OCI-LY7 (cell line): ENCODE measurements at regions not wholly inside any gene's neighbourhood (a gene's known extent, or its start where the extent isn't known, plus 50 kb on each side); places are given as distances from the start of the nearest gene placed in this dataset.

Experiments used
- BruUV-seq: library from RNA; stranded (reverse); fragments of 400-500 nt; replicated peaks from 2 replicates; lab custom pipeline; 2021; lab: Mats Ljungman, UMichigan
- CTCF ChIA-PET: fragments of 300-600 bp; sonication (Branson Sonifier 250); formaldehyde crosslinking; loops from one replicate; lab custom pipeline; 2022; ENCODE audit warnings: antibody characterized with exemption; ENCODE audit not compliant: unreplicated experiment; lab: Charles Lee
- POLR2A ChIA-PET: fragments of 300-600 bp; sonication (Branson Sonifier 250); formaldehyde crosslinking; loops from one replicate; lab custom pipeline; 2022; ENCODE audit warnings: antibody characterized with exemption; lab: Charles Lee
- DNase-seq: peaks from one replicate; pipeline ENCODE4 v3.0.0-alpha.2; 2015; ENCODE audit warnings: low spot score
- H2AFZ ChIP-seq: fragments of 200-600 bp; sonication (generic), shearing (Covaris generic); 2 replicates; pipeline ENCODE4 v1.6.1; 2014; ENCODE audit warnings: mild to moderate bottlenecking, antibody characterized with exemption, low read length, moderate library complexity
- H3K27ac ChIP-seq: fragments of 200-600 bp; sonication (generic); 2 replicates; pipeline ENCODE4 v1.5.1; 2014; ENCODE audit warnings: mixed run types, low read depth, mild to moderate bottlenecking, moderate library complexity, low read length, inconsistent platforms; ENCODE audit not compliant: poor library complexity, severe bottlenecking
- H3K36me3 ChIP-seq: fragments of 200-600 bp; sonication (generic); 2 replicates; pipeline ENCODE4 v1.6.1; 2014; ENCODE audit warnings: mild to moderate bottlenecking, antibody characterized with exemption, low read length, moderate library complexity, mixed read lengths; ENCODE audit not compliant: insufficient read depth
- H3K4me1 ChIP-seq: fragments of 200-600 bp; sonication (generic); 2 replicates; pipeline ENCODE4 v1.5.1; 2014; ENCODE audit warnings: mild to moderate bottlenecking, low read length; ENCODE audit not compliant: insufficient read depth, poor library complexity, severe bottlenecking
- H3K4me2 ChIP-seq: fragments of 200-600 bp; sonication (generic); 2 replicates; pipeline ENCODE4 v1.6.1; 2014; ENCODE audit warnings: mild to moderate bottlenecking, low read length
- H3K4me3 ChIP-seq: fragments of 200-600 bp; sonication (generic); 2 replicates; pipeline ENCODE4 v1.5.1; 2014; ENCODE audit warnings: mild to moderate bottlenecking, low read depth, low read length; ENCODE audit not compliant: poor library complexity, severe bottlenecking
- H3K79me2 ChIP-seq: fragments of 200-600 bp; sonication (generic); 2 replicates; pipeline ENCODE4 v1.6.1; 2016; ENCODE audit warnings: low read depth, mild to moderate bottlenecking, low read length, moderate library complexity, mixed read lengths; ENCODE audit not compliant: insufficient read depth
- H3K9me2 ChIP-seq: fragments of 200-600 bp; sonication (generic); 2 replicates; pipeline ENCODE4 v1.6.1; 2016; ENCODE audit warnings: mild to moderate bottlenecking, low read length, mixed read lengths; ENCODE audit not compliant: insufficient read depth
- H3K9me3 ChIP-seq: fragments of 200-600 bp; sonication (generic); 2 replicates; pipeline ENCODE4 v1.6.1; 2014; ENCODE audit warnings: mild to moderate bottlenecking, mixed run types, low read length, mixed read lengths
- H4K20me1 ChIP-seq: fragments of 200-600 bp; sonication (generic); 2 replicates; pipeline ENCODE4 v1.6.1; 2014; ENCODE audit warnings: mild to moderate bottlenecking, antibody characterized with exemption, low read length, moderate library complexity, mixed read lengths; ENCODE audit not compliant: insufficient read depth
- CTCF ChIP-seq: fragments of 200-600 bp; sonication (generic); conservative IDR thresholded peaks from 2 replicates; pipeline ENCODE4 v1.5.1; 2014; ENCODE audit warnings: mild to moderate bottlenecking, antibody characterized with exemption, low read length, moderate library complexity, mixed read lengths
- EZH2phosphoT487 ChIP-seq: fragments of 200-600 bp; sonication (generic); IDR thresholded peaks from 2 replicates; pipeline ENCODE4 v1.6.1; 2018; ENCODE audit warnings: low read depth, borderline replicate concordance, mild to moderate bottlenecking, mixed run types, antibody characterized with exemption, low read length, moderate library complexity, mixed read lengths
- intact Hi-C: fragments of 100-400 bp; cut with micrococcal nuclease; formaldehyde crosslinking; loops from one replicate; pipeline ENCODE4 v1.10.0; 2022; ENCODE audit not compliant: unreplicated experiment

GRCh38 chr17:72177738-72178137, 56.9 kb downstream of the SOX9 start:
- intact Hi-C loops = no loop called here
- Histone ChIP-seq H4K20me1 (no peaks in the 10 kb centered on the region), H3K4me2 (no peak overlapping the region), H3K9me2 (no peaks in the 10 kb centered on the region), H2AFZ (no peak overlapping the region), H3K36me3 (no peaks in the 10 kb centered on the region), H3K27ac (no peak overlapping the region), H3K79me2 (no peaks in the 10 kb centered on the region), H3K9me3 (no peaks in the 10 kb centered on the region), H3K4me1 (no peaks in the 10 kb centered on the region), H3K4me3 (no peak overlapping the region)
- ChIA-PET CTCF (no interaction called here), POLR2A (interaction anchor here (0.6 to 0.7 kb wide), 2 partner anchors 22 to 226 kb away, joined by 4 to 5 read pairs; no protein-coding TSS in a partner anchor)
- no TSS peak for BruUV-seq
- no peak for DNase-seq
- no peak for TF ChIP-seq CTCF
- no peak for TF ChIP-seq EZH2phosphoT487

- POLR2A ChIA-PET = interaction anchor here (0.6 kb wide), 1 partner anchor 12 kb away, joined by 4 read pairs; no protein-coding TSS in a partner anchor
- DNase-seq = no peak
Observed at GRCh38 chr17:72182371-72182873, 61.6 kb downstream of the SOX9 start.

More at GRCh38 chr17:72182371-72182873, 61.6 kb downstream of the SOX9 start:
- intact Hi-C loops = no loop called here
- no peaks in the 10 kb centered on the region for H3K79me2 ChIP-seq
- no peak overlapping the region for H3K4me3 ChIP-seq
- CTCF ChIA-PET = interaction anchor here (0.6 kb wide), 1 partner anchor 97 kb away, joined by 5 read pairs; no protein-coding TSS in a partner anchor
- TF ChIP-seq CTCF (no peak), EZH2phosphoT487 (no peak)
- H3K4me2 ChIP-seq = no peak overlapping the region
- no TSS peak for BruUV-seq
- no peak overlapping the region for H3K27ac ChIP-seq
- H3K9me2 ChIP-seq = no peaks in the 10 kb centered on the region
- H3K36me3 ChIP-seq = no peaks in the 10 kb centered on the region
- no peaks in the 10 kb centered on the region for H3K4me1 ChIP-seq
- H2AFZ ChIP-seq = no peak overlapping the region
- H4K20me1 ChIP-seq = no peaks in the 10 kb centered on the region
- no peaks in the 10 kb centered on the region for H3K9me3 ChIP-seq
